ENCODE measurements at regions not wholly inside any gene's neighbourhood (a gene's known extent, or its start where the extent isn't known, plus 50 kb on each side); places are given as distances from the start of the nearest gene placed in this dataset.

DNA sequence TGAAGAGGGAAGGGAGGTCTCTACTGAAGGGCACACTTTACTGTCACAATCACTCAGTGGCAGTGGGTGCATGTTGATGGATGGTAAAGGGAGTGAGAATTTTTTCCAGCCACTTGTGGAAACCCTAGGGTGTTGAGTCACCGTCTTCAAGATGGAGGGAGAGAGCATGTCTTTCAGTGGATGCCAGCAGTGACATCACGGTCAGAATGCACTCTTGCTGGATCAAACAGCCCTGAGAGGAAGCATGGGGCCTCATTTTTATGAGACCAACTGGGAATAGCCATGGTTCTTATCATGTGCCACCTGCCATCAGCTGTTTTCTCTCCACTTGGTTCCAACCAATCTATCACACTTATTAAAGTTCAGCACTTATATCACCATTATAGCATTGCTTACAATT lies 182.5 kb downstream of the KCNRG start (continued):
- TF ChIP-seq ZFP69B (tag by site-specific recombination; IDR thresholded peaks at IDR 0.05) (peak; percentile 37; the same call in 1 of the 2 replicates), ZNF580 (tag by site-specific recombination; IDR thresholded peaks at IDR 0.05) (no peak), ZNF660 (tag by site-specific recombination; IDR thresholded peaks at IDR 0.05) (0 out of 2 replicates have a peak, but pooled peaks have one; percentile 73), GLIS1 (tag by site-specific recombination; IDR thresholded peaks at IDR 0.05) (peak; percentile 44; the same call in 1 of the 2 replicates), ZNF423 (tag by site-specific recombination; IDR thresholded peaks at IDR 0.05) (0 out of 2 replicates have a peak, but pooled peaks have one; percentile 56), ZBTB8A (tag by site-specific recombination; IDR thresholded peaks at IDR 0.05) (0 out of 2 replicates have a peak, but pooled peaks have one; percentile 27), ZNF837 (tag by site-specific recombination; IDR thresholded peaks at IDR 0.05) (no peak), ZXDB (tag by site-specific recombination; IDR thresholded peaks at IDR 0.05) (peak; percentile 25; the same call in 1 of the 2 replicates), PRDM10 (tag by site-specific recombination; IDR thresholded peaks at IDR 0.05) (peak; percentile 29; the same call in 1 of the 2 replicates), ZBTB21 (tag by site-specific recombination; IDR thresholded peaks at IDR 0.05) (peak; percentile 58; the same call in 1 of the 2 replicates), ZNF341 (tag by site-specific recombination; IDR thresholded peaks at IDR 0.05; ENCODE audit: low read depth) (peak; percentile 64), ZSCAN30 (tag by site-specific recombination; IDR thresholded peaks at IDR 0.05) (0 out of 2 replicates have a peak, but pooled peaks have one; percentile 51), OSR2 (tag by site-specific recombination; IDR thresholded peaks at IDR 0.05) (peak; percentile 65; the same call in 1 of the 2 replicates), GLIS2 (tag by site-specific recombination; IDR thresholded peaks at IDR 0.05) (no peak), ZNF664 (tag by site-specific recombination; IDR thresholded peaks at IDR 0.05) (0 out of 2 replicates have a peak, but pooled peaks have one; percentile 25), YY2 (tag by site-specific recombination; IDR thresholded peaks at IDR 0.05) (peak; percentile 59; the same call in 1 of the 2 replicates), ZNF629 (tag by site-specific recombination; IDR thresholded peaks at IDR 0.05) (peak; percentile 73), ZNF184 (tag by site-specific recombination; IDR thresholded peaks at IDR 0.05) (0 out of 2 replicates have a peak, but pooled peaks have one; percentile 31)
- TF ChIP-seq, protein P1, sequence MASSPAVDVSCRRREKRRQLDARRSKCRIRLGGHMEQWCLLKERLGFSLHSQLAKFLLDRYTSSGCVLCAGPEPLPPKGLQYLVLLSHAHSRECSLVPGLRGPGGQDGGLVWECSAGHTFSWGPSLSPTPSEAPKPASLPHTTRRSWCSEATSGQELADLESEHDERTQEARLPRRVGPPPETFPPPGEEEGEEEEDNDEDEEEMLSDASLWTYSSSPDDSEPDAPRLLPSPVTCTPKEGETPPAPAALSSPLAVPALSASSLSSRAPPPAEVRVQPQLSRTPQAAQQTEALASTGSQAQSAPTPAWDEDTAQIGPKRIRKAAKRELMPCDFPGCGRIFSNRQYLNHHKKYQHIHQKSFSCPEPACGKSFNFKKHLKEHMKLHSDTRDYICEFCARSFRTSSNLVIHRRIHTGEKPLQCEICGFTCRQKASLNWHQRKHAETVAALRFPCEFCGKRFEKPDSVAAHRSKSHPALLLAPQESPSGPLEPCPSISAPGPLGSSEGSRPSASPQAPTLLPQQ (tag by site-specific recombination; IDR thresholded peaks at IDR 0.05) = peak; percentile 53; the same call in 1 of the 2 replicates
- TF ChIP-seq, protein P2, sequence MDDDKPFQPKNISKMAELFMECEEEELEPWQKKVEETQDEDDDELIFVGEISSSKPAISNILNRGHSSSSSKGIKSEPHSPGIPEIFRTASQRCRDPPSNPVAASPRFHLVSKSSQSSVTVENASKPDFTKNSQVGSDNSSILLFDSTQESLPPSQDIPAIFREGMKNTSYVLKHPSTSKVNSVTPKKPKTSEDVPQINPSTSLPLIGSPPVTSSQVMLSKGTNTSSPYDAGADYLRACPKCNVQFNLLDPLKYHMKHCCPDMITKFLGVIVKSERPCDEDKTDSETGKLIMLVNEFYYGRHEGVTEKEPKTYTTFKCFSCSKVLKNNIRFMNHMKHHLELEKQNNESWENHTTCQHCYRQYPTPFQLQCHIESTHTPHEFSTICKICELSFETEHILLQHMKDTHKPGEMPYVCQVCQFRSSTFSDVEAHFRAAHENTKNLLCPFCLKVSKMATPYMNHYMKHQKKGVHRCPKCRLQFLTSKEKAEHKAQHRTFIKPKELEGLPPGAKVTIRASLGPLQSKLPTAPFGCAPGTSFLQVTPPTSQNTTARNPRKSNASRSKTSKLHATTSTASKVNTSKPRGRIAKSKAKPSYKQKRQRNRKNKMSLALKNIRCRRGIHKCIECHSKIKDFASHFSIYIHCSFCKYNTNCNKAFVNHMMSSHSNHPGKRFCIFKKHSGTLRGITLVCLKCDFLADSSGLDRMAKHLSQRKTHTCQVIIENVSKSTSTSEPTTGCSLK (tag by site-specific recombination; IDR thresholded peaks at IDR 0.05) = no peak

- no peaks in the 10 kb centered on the region for H3K36me3 ChIP-seq (ENCODE audit: control insufficient read depth in 2 of 2, insufficient read depth in 1 of 2, low read length in 2 of 2)
- POLR2A ChIA-PET = no interaction called here
- H3K4me3 ChIP-seq (ENCODE audit: low read depth, low read length) = no peak overlapping the region
- H3K4me1 ChIP-seq (ENCODE audit: control insufficient read depth, insufficient read depth, low read length) = peaks cover 20% of the 10 kb centered on the region
- CTCF ChIA-PET = interaction anchor here (0.5 kb wide), 1 partner anchor 64 kb away, joined by 4 read pairs; no protein-coding TSS in a partner anchor
- no peaks in the 10 kb centered on the region for H3K9me3 ChIP-seq (ENCODE audit: control insufficient read depth, insufficient read depth, low read depth, low read length)
- no peak overlapping the region for H3K27ac ChIP-seq (ENCODE audit: extremely low read depth, low read depth, low read length)
- TF ChIP-seq ZNF514 (tag by site-specific recombination; IDR thresholded peaks at IDR 0.05) (no peak), SP7 (tag by site-specific recombination; IDR thresholded peaks at IDR 0.05) (peak; percentile 31; the same call in 1 of the 2 replicates), ZFP69B (tag by site-specific recombination; IDR thresholded peaks at IDR 0.05) (peak; percentile 93), OSR2 (tag by site-specific recombination; IDR thresholded peaks at IDR 0.05) (0 out of 2 replicates have a peak, but pooled peaks have one; percentile 21)
- TF ChIP-seq, protein P1 (tag by site-specific recombination; IDR thresholded peaks at IDR 0.05) = peak; percentile 91
Observed at GRCh38 chr13:50198508-50198907, 183.3 kb downstream of the KCNRG start.

All from HEK293 (cell line).